ENCODE measurements at regions not wholly inside any gene's neighbourhood (a gene's known extent, or its start where the extent isn't known, plus 50 kb on each side); places are given as distances from the start of the nearest gene placed in this dataset.

GRCh38 chr6:53214172-53214571, 65.5 kb upstream of the GCM1 start:
- FAIRE-seq (no peak), DNase-seq (ENCODE audit: low read depth, low spot score) (no peak)
- no peak overlapping the region for H2AFZ ChIP-seq (ENCODE audit: low read depth, low read length)
- H3K9ac ChIP-seq (replicated peaks; ENCODE audit: extremely low read depth, insufficient read depth, low read length), result no peak overlapping the region
- BruUV-seq (replicated peaks), result no TSS peak
- H3K27ac ChIP-seq (ENCODE audit: insufficient read depth, low read depth, low read length), result no peak overlapping the region
- H3K4me1 ChIP-seq (ENCODE audit: control insufficient read depth, extremely low read depth, insufficient read depth, low read length), result no peaks in the 10 kb centered on the region
- intact Hi-C loops (cut with micrococcal nuclease) (no loop called here), dilution Hi-C loops (cut with MboI; ENCODE audit: extremely low pct_ligation_motif_present, low sequenced_read_pairs) (no loop called here)
- no peak overlapping the region for H3K4me2 ChIP-seq (ENCODE audit: insufficient read depth, low read length)
- H4K20me1 ChIP-seq (replicated peaks; ENCODE audit: control insufficient read depth, extremely low read depth, insufficient read depth, low read length), result no peaks in the 10 kb centered on the region
- H3K4me3 ChIP-seq (replicated peaks in 1 of 3; ENCODE audit: insufficient read depth in 1 of 3, low read depth in 1 of 3, low read length in 3 of 3), result no peak overlapping the region
- H3K27me3 ChIP-seq (ENCODE audit: control insufficient read depth in 2 of 2, insufficient read depth in 2 of 2, low read length in 2 of 2), result no peaks in the 10 kb centered on the region
- no peak for TF ChIP-seq POLR2A (IDR thresholded peaks at IDR 0.05; ENCODE audit: low read depth, low read length)
- no peak for TF ChIP-seq GATA2 (IDR thresholded peaks at IDR 0.05; ENCODE audit: insufficient read depth, insufficient read length, low read depth, low read length)
- no peak for TF ChIP-seq JUN (IDR thresholded peaks at IDR 0.05; ENCODE audit: borderline replicate concordance, insufficient read depth, insufficient read length, low read depth)
- no peak for TF ChIP-seq MYC (IDR thresholded peaks at IDR 0.05; ENCODE audit: low read depth, low read length)
- no peak for TF ChIP-seq POLR2AphosphoS5 (IDR thresholded peaks at IDR 0.05; ENCODE audit: insufficient read depth, low read depth, low read length)
- TF ChIP-seq MAX (IDR thresholded peaks at IDR 0.05; ENCODE audit: insufficient read depth, insufficient read length), result no peak
- TF ChIP-seq FOS (IDR thresholded peaks at IDR 0.05; ENCODE audit: borderline replicate concordance, insufficient read depth, low read length), result no peak
- no peak for TF ChIP-seq EZH2 (IDR thresholded peaks at IDR 0.05; ENCODE audit: borderline replicate concordance, low read depth, low read length, severe bottlenecking)
- TF ChIP-seq CTCF (IDR thresholded peaks at IDR 0.05; ENCODE audit: extremely low read depth in 1 of 2, insufficient read depth in 1 of 2, low read depth in 1 of 2, low read length in 2 of 2), result no peak
- ChIA-PET POLR2A (no interaction called here), CTCF (interaction anchor here (0.8 kb wide), 1 partner anchor 46 kb away, joined by 3 read pairs; no protein-coding TSS in a partner anchor)
- H3K9me3 ChIP-seq (replicated peaks; ENCODE audit: control insufficient read depth, insufficient read depth, low read length), result no peaks in the 10 kb centered on the region
- no peaks in the 10 kb centered on the region for H3K9me1 ChIP-seq (replicated peaks; ENCODE audit: control insufficient read depth, extremely low read depth, insufficient read depth, low read length)
- H3K79me2 ChIP-seq (ENCODE audit: control insufficient read depth, insufficient read depth, low read length), result no peaks in the 10 kb centered on the region
- no peaks in the 10 kb centered on the region for H3K36me3 ChIP-seq (ENCODE audit: control insufficient read depth in 2 of 2, extremely low read depth in 1 of 2, insufficient read depth in 2 of 2, low read length in 2 of 2)

Measured in endothelial cell of umbilical vein (primary cell).